ENCODE measurements at regions not wholly inside any gene's neighbourhood (a gene's known extent, or its start where the extent isn't known, plus 50 kb on each side); places are given as distances from the start of the nearest gene placed in this dataset.

DNA sequence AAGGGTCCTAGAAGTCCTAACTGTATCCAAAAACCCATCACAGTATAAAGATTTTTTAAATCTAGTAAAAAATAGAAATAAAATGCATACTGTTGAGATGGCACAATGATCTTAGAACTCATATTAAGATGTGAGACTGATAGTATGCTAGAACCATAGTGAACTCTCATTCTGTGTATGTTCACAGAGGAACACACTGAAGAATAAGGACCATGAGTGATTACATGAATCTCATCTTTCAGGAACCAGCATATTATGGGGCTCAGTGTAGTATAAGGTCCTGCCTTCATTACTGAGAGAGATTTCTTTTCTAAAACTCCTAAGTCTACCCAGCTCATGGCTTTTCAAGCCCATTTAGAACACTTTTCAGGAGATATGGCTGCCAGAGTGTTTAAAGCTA lies 59.8 kb upstream of the RFC3 start:
- TF ChIP-seq EZH2 (IDR thresholded peaks at IDR 0.05; ENCODE audit: insufficient read depth, low read length) (no peak), CTCF (IDR thresholded peaks at IDR 0.05; ENCODE audit: insufficient read depth, low read depth, low read length) (no peak)
- H3K27me3 Mint-ChIP-seq (ENCODE audit: low read depth, unreplicated experiment) = peaks cover 2% of the 10 kb centered on the region
- Histone ChIP-seq H3K4me2 (ENCODE audit: low read length) (no peak overlapping the region), H3K36me3 (ENCODE audit: insufficient read depth, low read length) (no peaks in the 10 kb centered on the region), H3K4me1 (ENCODE audit: insufficient read depth, low read length) (no peaks in the 10 kb centered on the region), H4K20me1 (ENCODE audit: insufficient read depth, low read length) (no peaks in the 10 kb centered on the region), H3K4me3 (ENCODE audit: insufficient read depth, low read depth, low read length) (no peak overlapping the region), H3K9ac (ENCODE audit: low read length) (no peak overlapping the region), H3K79me2 (ENCODE audit: insufficient read depth, low read length) (no peaks in the 10 kb centered on the region), H3K27me3 (ENCODE audit: insufficient read depth, low read length) (no peaks in the 10 kb centered on the region), H2AFZ (ENCODE audit: low read depth, low read length) (no peak overlapping the region), H3K9me3 (ENCODE audit: insufficient read depth, low read depth, low read length) (no peaks in the 10 kb centered on the region), H3K27ac (ENCODE audit: low read depth, low read length) (no peak overlapping the region)
- H3K9me3 Mint-ChIP-seq (ENCODE audit: unreplicated experiment) = no peaks in the 10 kb centered on the region
- no peaks in the 10 kb centered on the region for H3K36me3 Mint-ChIP-seq (ENCODE audit: low read depth, unreplicated experiment)
- no peaks in the 10 kb centered on the region for H3K4me1 Mint-ChIP-seq (ENCODE audit: low read depth, unreplicated experiment)
- DNase-seq (ENCODE audit: low read depth) = no peak
- FAIRE-seq = no peak
- no peak overlapping the region for H3K27ac Mint-ChIP-seq (ENCODE audit: unreplicated experiment)
- H3K4me3 Mint-ChIP-seq (ENCODE audit: unreplicated experiment) = no peak overlapping the region

GRCh38 chr13:33761740-33762139 lies 56.2 kb upstream of the RFC3 start:
- Mint-ChIP-seq H3K36me3 (ENCODE audit: low read depth, unreplicated experiment) (no peaks in the 10 kb centered on the region), H3K4me1 (ENCODE audit: low read depth, unreplicated experiment) (no peaks in the 10 kb centered on the region), H3K27ac (ENCODE audit: unreplicated experiment) (no peak overlapping the region), H3K9me3 (ENCODE audit: unreplicated experiment) (no peaks in the 10 kb centered on the region), H3K4me3 (ENCODE audit: unreplicated experiment) (no peak overlapping the region), H3K27me3 (ENCODE audit: low read depth, unreplicated experiment) (no peaks in the 10 kb centered on the region)
- Histone ChIP-seq H3K36me3 (ENCODE audit: insufficient read depth, low read length) (no peaks in the 10 kb centered on the region), H3K27ac (ENCODE audit: low read depth, low read length) (no peak overlapping the region), H3K79me2 (ENCODE audit: insufficient read depth, low read length) (no peaks in the 10 kb centered on the region), H2AFZ (ENCODE audit: low read depth, low read length) (peak overlapping the region; percentile 57), H3K4me2 (ENCODE audit: low read length) (peak overlapping the region; percentile 24), H3K4me1 (ENCODE audit: insufficient read depth, low read length) (no peaks in the 10 kb centered on the region), H3K4me3 (ENCODE audit: insufficient read depth, low read depth, low read length) (no peak overlapping the region), H3K27me3 (ENCODE audit: insufficient read depth, low read length) (no peaks in the 10 kb centered on the region), H3K9me3 (ENCODE audit: insufficient read depth, low read depth, low read length) (no peaks in the 10 kb centered on the region), H3K9ac (ENCODE audit: low read length) (no peak overlapping the region), H4K20me1 (ENCODE audit: insufficient read depth, low read length) (no peaks in the 10 kb centered on the region)
- FAIRE-seq (no peak), DNase-seq (ENCODE audit: low read depth) (peak; percentile 8)
- no peak for TF ChIP-seq EZH2 (IDR thresholded peaks at IDR 0.05; ENCODE audit: insufficient read depth, low read length)
- no peak for TF ChIP-seq CTCF (IDR thresholded peaks at IDR 0.05; ENCODE audit: insufficient read depth, low read depth, low read length)

GRCh38 chr13:33763021-33763420 lies 54.9 kb upstream of the RFC3 start:
- no peak overlapping the region for H3K4me3 Mint-ChIP-seq (ENCODE audit: unreplicated experiment)
- Histone ChIP-seq H3K9ac (ENCODE audit: low read length) (no peak overlapping the region), H3K9me3 (ENCODE audit: insufficient read depth, low read depth, low read length) (no peaks in the 10 kb centered on the region), H3K27ac (ENCODE audit: low read depth, low read length) (no peak overlapping the region), H4K20me1 (ENCODE audit: insufficient read depth, low read length) (no peaks in the 10 kb centered on the region), H2AFZ (ENCODE audit: low read depth, low read length) (no peak overlapping the region), H3K4me1 (ENCODE audit: insufficient read depth, low read length) (no peaks in the 10 kb centered on the region), H3K36me3 (ENCODE audit: insufficient read depth, low read length) (no peaks in the 10 kb centered on the region), H3K4me3 (ENCODE audit: insufficient read depth, low read depth, low read length) (no peak overlapping the region), H3K4me2 (ENCODE audit: low read length) (no peak overlapping the region), H3K27me3 (ENCODE audit: insufficient read depth, low read length) (no peaks in the 10 kb centered on the region), H3K79me2 (ENCODE audit: insufficient read depth, low read length) (no peaks in the 10 kb centered on the region)
- H3K9me3 Mint-ChIP-seq (ENCODE audit: unreplicated experiment) = peaks cover 2% of the 10 kb centered on the region
- no peaks in the 10 kb centered on the region for H3K36me3 Mint-ChIP-seq (ENCODE audit: low read depth, unreplicated experiment)
- no peak for TF ChIP-seq CTCF (IDR thresholded peaks at IDR 0.05; ENCODE audit: insufficient read depth, low read depth, low read length)
- no peak for TF ChIP-seq EZH2 (IDR thresholded peaks at IDR 0.05; ENCODE audit: insufficient read depth, low read length)
- FAIRE-seq (no peak), DNase-seq (ENCODE audit: low read depth) (peak; percentile 63)
- no peaks in the 10 kb centered on the region for H3K4me1 Mint-ChIP-seq (ENCODE audit: low read depth, unreplicated experiment)
- H3K27me3 Mint-ChIP-seq (ENCODE audit: low read depth, unreplicated experiment) = no peaks in the 10 kb centered on the region
- H3K27ac Mint-ChIP-seq (ENCODE audit: unreplicated experiment) = no peak overlapping the region
